ENCODE measurements at regions not wholly inside any gene's neighbourhood (a gene's known extent, or its start where the extent isn't known, plus 50 kb on each side); places are given as distances from the start of the nearest gene placed in this dataset.

DNA sequence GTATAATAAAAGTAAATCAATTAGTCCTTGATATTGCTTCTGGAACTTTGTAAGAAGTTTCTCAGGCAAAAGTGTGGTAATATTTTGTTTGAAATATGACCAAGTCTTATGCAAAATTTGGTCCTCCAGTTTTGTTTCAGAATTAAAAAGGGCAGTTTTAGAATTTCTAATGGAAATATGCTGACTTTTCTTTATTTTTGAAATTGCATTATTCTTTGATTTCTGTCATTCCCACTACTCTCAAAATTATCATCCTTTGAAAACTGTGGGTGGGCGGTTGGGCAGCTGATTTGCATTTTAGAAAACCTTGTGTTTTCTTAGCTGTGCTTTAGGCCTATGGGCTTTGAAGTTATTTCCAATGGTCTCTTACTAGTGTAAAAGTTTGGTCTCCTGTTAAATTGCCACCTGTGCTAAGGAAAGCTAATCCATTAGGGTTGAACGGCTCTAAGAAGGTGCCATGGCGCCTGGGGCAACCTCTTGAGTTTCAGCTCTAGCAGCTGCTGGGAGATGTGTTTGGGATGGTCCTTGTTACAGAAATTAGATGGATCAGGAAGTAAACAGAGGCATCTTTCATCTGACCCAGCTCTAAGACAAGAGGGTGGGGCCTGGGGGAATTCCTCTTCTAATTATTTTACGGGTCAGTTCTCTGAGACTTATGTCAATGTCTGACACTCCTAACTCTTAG, 880.8 kb upstream of the SLC35B3 start:
- TF ChIP-seq, protein P1, sequence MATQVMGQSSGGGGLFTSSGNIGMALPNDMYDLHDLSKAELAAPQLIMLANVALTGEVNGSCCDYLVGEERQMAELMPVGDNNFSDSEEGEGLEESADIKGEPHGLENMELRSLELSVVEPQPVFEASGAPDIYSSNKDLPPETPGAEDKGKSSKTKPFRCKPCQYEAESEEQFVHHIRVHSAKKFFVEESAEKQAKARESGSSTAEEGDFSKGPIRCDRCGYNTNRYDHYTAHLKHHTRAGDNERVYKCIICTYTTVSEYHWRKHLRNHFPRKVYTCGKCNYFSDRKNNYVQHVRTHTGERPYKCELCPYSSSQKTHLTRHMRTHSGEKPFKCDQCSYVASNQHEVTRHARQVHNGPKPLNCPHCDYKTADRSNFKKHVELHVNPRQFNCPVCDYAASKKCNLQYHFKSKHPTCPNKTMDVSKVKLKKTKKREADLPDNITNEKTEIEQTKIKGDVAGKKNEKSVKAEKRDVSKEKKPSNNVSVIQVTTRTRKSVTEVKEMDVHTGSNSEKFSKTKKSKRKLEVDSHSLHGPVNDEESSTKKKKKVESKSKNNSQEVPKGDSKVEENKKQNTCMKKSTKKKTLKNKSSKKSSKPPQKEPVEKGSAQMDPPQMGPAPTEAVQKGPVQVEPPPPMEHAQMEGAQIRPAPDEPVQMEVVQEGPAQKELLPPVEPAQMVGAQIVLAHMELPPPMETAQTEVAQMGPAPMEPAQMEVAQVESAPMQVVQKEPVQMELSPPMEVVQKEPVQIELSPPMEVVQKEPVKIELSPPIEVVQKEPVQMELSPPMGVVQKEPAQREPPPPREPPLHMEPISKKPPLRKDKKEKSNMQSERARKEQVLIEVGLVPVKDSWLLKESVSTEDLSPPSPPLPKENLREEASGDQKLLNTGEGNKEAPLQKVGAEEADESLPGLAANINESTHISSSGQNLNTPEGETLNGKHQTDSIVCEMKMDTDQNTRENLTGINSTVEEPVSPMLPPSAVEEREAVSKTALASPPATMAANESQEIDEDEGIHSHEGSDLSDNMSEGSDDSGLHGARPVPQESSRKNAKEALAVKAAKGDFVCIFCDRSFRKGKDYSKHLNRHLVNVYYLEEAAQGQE (IDR thresholded peaks at IDR 0.05; ENCODE audit: insufficient read depth in 1 of 2, low read depth in 2 of 2, low read length in 2 of 2), result no peak
- TF ChIP-seq TAF1 (IDR thresholded peaks at IDR 0.05; ENCODE audit: borderline replicate concordance, insufficient read depth, low read length) (no peak), FOXP2 (optimal IDR thresholded peaks at IDR 0.05; ENCODE audit: borderline replicate concordance, extremely low read depth, extremely low read length, insufficient read depth) (no peak), POLR2AphosphoS5 (IDR thresholded peaks at IDR 0.05; ENCODE audit: low read depth, low read length) (no peak), SIN3A (IDR thresholded peaks at IDR 0.05; ENCODE audit: borderline replicate concordance, insufficient read depth, low read length) (no peak)

Data from PFSK-1 (cell line).